G401.6 (cell line): ENCODE measurements at regions not wholly inside any gene's neighbourhood (a gene's known extent, or its start where the extent isn't known, plus 50 kb on each side); places are given as distances from the start of the nearest gene placed in this dataset.

Experiments used
- FAIRE-seq: peaks from 2 replicates; lab custom pipeline; 2012; peaks lifted over from hg19 to GRCh38; lab: Jason Lieb, UNC

GRCh38 chr18:24791751-24792545 is 331.5 kb downstream of the HRH4 start:
- FAIRE-seq, result no peak

- FAIRE-seq, result no peak
These were observed 333.3 kb downstream of the HRH4 start for GRCh38 chr18:24793742-24794141.

GRCh38 chr18:24795129-24795528 is 334.7 kb downstream of the HRH4 start:
- no peak for FAIRE-seq

DNA sequence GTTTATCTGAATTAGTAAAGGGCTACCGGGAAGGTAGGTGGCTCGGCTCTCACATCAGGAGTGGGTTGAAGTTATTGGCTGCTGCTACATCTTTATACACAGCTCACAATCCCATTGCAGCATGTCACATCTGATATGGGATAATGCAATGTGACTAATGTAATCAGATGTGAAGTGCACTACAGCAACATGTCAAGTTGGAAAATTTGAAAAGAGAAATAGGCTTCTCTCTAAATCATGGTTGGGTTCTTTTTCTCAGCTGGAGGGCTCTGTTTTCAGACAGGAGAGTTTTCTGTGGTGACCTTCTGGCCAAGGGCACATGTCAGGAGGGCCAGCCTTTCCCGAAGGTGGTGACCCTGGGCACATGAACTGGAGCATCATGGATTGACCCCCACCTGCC is 337.5 kb downstream of the HRH4 start:
- no peak for FAIRE-seq

DNA sequence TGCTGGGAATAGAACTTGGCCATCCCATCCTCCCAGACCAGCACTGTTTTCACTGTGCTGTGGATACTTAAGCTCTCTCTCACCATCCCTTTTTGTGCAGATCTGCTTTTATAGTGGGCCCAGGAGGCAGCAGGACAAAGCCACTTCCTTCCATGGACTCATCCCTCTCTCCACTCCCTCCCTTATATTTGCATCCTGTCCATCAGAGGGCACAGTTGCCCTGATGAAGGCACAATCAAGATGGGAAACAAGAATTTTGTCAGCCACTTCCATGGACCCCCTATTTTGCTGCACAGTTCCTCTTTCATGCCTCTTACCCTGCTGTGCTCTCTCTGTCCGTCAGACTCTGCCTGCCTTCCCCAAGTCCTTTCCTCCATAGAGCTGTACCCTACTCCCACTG is 338.7 kb downstream of the HRH4 start:
- no peak for FAIRE-seq

GRCh38 chr18:24799720-24800119 is 339.3 kb downstream of the HRH4 start:
- no peak for FAIRE-seq

DNA sequence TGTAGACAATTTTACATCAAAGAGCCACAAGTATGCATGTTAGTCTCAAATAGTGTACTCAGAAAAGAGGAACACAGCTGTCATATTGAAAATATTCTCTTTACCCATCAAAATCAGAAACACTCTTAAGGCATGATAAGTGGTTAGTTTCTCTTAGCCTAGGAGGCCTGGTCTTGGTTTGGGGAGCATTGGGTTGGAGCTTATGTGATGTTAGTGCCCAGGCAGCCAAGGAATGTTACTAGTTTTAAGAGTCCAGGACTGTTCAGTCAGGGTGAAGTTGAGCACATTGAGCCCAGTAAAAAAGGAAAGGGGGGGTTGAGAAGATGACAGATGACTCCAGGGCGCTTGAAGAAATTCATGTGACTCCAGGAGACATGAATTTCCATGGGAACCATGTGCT is 340.6 kb downstream of the HRH4 start:
- no peak for FAIRE-seq

GRCh38 chr18:24802456-24802855 is 342.0 kb downstream of the HRH4 start:
- no peak for FAIRE-seq

DNA sequence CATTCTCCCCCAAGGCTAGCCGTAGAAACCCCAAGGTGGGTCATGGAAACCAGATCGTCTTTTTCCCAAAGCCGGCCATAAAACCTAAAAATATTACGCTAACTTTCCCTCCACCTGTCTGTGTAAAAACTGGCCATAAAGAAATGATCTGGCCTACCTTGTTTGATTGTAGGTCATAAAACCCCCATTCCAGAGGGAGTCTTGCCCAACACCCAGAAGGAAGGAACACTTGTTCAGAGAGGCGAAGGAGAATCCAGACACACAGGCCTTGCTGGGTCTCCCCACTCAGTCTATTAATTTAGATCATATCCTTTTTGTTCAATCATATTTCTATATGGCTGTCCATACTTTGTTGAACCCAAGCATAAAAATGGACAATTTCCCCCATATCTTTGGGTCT is 344.7 kb downstream of the HRH4 start:
- no peak for FAIRE-seq

GRCh38 chr18:24809173-24809950 is 348.9 kb downstream of the HRH4 start:
- no peak for FAIRE-seq

DNA sequence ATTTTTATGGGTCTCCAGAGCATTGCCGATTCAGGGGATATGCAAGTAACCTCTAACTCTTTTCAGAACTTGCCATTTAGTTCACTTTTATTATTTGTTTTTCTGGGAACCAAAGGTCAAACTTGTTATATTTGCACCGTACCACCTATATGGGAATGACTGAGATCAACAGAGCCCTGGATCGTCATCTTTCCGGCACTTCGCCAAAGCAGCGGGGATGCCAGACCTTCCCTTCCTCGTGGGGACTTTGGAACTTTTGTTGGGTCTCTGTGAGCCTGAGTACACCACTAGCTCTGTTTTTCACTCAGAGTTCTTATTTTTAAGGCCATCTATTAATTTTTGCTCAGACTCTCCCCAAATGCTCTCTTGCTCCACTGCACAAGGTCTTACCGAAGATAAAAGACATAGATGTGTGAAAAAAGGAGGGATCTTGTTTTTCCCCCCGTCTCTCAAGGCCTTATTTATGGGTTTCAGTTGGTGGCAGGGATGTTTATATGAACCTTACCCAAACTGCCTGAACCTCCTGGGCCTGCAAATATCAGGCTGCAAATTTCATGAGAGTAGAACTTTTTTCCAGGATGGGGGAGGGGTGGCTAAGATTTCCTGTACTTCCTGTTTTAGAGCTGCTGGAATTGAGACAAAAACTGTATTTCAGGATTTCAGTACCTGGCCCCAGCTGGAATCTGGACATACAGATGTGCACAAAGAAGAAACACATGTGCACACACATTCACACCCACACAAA is 350.3 kb downstream of the HRH4 start:
- FAIRE-seq, result no peak

DNA sequence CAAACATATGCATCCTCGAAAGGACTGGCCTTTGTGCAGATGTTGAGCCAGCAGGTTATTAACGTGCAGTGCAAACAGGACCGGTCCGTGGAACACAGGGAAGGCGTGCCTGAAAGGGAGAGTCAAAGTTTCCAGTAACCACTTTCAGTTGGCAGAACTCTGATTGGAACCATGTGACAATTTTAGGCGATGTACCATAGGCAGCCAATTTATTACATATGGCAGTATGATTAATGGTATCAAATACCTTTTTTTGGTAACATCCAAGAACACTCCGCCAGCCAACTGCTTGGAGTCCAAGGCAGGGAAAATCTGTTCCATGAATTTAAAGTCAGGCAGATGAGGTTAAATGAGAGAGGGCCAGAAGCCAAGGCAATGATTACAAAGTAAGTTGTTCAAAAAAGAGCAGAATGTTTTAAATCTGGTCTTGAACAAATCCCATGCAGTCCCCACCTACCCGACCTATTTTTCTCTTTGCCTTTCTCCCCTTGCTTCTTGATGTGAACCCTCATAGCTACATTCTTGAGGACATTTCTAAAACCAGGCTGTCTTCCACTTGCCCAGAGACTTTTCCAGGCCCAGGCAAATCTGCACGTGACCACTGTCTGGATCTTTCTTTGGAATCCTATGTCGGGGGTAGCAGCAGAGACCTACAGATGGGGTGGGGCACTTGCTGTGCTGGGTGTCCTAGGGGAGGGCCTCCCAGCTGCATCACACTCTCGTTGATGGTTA is 351.7 kb downstream of the HRH4 start:
- no peak for FAIRE-seq

DNA sequence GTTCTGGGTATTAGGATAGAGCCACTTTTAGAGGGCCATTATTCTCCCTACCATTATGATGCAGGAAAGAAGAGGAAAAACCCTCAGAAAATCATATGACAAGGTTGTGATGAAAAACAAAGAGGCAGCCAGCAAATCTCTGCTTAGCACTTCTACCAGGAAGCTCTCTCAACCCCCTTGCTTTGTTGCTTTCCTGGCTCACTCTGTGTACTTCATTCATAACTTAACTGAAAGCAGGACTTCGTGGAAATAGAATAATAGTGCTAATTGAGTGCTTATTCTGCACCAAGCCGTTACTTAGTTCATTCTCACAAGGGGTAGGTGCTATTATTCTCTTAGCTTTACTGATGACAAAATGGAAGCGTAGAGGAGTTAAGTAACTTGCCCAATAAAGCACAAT is 354.1 kb downstream of the HRH4 start:
- FAIRE-seq, result no peak

DNA sequence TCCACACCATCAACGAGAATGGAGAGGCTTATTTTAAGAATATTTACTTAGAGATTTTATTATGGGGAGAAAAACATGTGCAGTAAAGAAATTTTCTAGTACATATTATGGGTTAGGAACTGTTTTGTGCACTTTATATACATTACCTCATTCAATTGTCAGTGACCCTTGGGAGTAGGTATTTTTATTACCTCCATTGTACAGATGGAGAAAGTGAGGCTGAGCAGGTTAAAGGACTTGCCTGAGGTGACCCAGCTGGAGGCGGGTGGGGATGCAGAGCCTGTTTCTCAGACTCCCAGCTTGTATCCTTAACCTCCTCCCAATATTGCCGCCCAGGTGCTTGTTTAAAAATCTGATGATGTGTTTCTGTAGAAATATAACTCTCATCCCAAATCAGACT is 356.7 kb downstream of the HRH4 start:
- no peak for FAIRE-seq

DNA sequence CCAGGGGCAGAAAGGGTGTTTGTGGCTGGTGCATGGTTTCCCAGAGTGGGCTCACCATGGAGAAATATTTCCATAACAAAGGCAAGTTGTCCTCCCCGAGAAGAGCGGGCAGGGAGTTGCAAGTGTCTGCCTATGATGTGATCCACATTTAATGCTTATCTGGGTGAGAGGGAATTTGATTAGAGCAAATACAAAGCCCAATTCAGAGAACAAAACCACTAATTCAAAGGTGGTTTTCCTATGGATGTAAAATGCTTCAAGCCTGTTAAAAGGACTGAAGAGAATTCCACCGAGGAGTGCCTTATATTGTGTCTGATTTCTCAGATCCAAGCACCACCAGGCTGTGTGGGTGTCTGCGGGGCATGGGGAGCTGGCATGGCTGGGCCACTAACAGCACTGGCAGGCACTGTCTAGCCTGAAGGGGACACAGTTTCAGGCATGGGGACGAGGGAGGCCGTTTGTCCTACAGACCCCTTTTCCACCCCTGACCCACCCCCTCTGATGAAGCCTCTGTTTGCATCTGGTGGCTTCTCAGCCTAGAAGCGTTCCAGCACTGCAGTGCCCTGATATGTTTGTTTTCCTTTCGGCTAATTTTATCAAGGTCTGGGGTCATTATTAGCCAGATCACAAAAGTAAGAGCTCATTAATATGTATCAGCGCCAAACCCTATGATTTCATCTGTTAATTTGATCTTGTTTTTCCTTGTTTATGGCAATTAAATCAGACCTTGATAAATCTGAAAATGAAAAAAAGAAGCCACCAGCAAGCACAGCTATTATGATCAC is 357.3 kb downstream of the HRH4 start:
- no peak for FAIRE-seq

GRCh38 chr18:24818441-24818840 is 358.0 kb downstream of the HRH4 start:
- no peak for FAIRE-seq

DNA sequence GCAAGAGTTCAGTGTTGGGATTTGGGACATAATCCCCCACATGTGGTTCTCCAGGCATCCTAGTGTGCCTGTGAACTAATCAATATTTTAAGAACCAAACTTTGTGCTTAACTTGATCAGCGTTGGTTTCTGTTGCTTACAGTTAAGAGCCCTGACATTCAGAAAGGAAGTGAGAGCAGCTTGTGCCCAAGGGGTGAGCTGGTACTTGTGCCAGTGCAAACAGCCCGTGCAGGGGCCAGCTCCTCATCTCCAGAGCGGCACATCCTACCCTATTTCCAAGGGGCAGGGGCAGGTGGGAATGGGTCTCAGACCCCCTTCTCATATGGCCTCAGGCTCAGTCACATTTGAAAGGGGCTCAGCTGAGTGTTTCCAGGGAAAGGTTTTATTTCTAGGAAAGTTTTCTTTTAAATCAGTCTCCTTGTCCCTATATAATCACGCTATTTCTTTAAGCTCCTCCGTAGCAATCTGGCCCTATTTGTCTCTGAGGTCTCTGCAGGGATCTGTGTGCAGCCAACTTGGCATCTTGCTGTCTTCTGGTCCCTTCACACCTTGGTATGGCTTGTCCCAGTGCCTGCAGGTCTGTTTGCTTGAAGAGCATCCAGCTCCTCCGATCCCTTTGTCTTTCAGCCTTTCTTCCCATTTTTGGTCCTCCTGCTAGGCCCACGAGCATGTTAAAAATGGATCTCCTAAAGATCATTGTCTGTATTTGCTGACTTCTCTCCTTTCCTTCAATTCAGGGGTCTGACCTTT is 358.9 kb downstream of the HRH4 start:
- FAIRE-seq, result no peak

DNA sequence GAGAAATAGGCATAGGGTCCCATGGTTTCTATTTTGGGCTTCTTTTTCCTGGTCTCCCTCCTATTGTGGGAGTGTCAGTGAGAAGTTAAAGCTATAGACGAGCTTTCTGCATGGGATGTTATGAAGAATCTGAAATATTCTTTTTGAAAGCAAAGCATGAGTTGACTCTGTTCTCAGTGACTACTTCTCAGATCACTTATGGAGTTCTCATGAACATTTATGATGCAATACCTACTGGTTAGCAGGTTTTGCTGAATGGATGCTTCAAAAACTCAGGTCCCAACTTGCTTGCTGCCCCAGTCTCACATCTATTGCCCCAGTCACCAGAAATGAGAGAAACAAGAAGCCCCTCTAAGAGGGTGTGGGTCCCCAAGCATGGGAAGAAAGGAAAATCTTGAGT is 365.0 kb downstream of the HRH4 start:
- FAIRE-seq, result no peak

- FAIRE-seq, result no peak
These were observed 366.2 kb downstream of the HRH4 start for GRCh38 chr18:24826605-24827004.

- FAIRE-seq, result peak; percentile 70
These were observed 367.1 kb downstream of the HRH4 start for GRCh38 chr18:24827501-24827900.

DNA sequence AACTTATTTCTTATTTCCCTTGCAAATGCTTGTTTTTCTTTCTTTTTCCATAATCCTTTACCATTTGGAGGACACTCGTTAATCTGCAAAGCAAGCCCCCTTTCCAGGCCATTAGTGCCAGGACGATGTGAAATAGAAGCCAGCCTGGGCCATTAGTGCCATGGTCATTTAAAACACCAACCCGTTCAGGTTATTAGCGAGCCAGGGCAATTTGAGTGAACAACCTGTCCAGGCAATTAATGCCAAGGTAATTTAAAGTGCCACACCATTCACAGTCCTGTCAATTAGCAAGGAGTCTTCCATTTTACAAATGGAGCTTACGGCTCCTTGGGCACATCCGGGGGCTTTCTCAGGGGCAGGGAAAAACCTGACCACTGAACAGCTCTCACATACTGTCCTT is 370.6 kb downstream of the HRH4 start:
- FAIRE-seq, result no peak
